GM12878 (cell line): ENCODE measurements at regions not wholly inside any gene's neighbourhood (a gene's known extent, or its start where the extent isn't known, plus 50 kb on each side); places are given as distances from the start of the nearest gene placed in this dataset.

Experiments
- ATAC-seq: fragments of 200-7000 bp; cut with Tn5 transposase; 3 replicates; pipeline ENCODE4 v1.9.1; 2020; ENCODE audit warnings: mild to moderate bottlenecking, moderate library complexity
- BruUV-seq: library from RNA; stranded (reverse); fragments of 400-500 nt; replicated peaks from 2 replicates; lab custom pipeline; 2021; lab: Mats Ljungman, UMichigan
- CTCF ChIA-PET: fragments of 300-600 bp; sonication (Branson Sonifier 250); formaldehyde crosslinking; extraction: SDS; loops from one replicate; lab custom pipeline; 2021; ENCODE audit warnings: inconsistent platforms; lab: Yijun Ruan, JAX
- POLR2A ChIA-PET: fragments of 350-600 bp; formaldehyde crosslinking; extraction: SDS; loops from one replicate; lab custom pipeline; 2021; ENCODE audit warnings: inconsistent platforms; lab: Charles Lee
- RAD21 ChIA-PET: fragments of 300-600 bp; sonication (Branson Sonifier 250); formaldehyde crosslinking; loops from one replicate; lab custom pipeline; 2023; ENCODE audit warnings: antibody characterized with exemption; ENCODE audit not compliant: unreplicated experiment; lab: Charles Lee
- SMC1A ChIA-PET: fragments of 300-600 bp; sonication (Branson Sonifier 250); formaldehyde crosslinking; loops from one replicate; lab custom pipeline; 2023; ENCODE audit not compliant: unreplicated experiment, uncharacterized antibody; lab: Charles Lee
- DNase-seq: peaks from one replicate; pipeline ENCODE4 v3.0.0-alpha.2; 2011; ENCODE audit warnings: low read depth, low spot score
- FAIRE-seq: peaks from 3 replicates; lab custom pipeline; 2011; peaks lifted over from hg19 to GRCh38; lab: Jason Lieb, UNC
- H2AFZ ChIP-seq: 2 replicates; pipeline ENCODE4 v1.6.0; 2011; ENCODE audit warnings: low read depth, low read length, control low read depth; ENCODE audit not compliant: control insufficient read depth
- H3K27ac ChIP-seq: 2 replicates; pipeline ENCODE4 v1.5.1; 2011; ENCODE audit warnings: control low read depth; ENCODE audit not compliant: control insufficient read depth, insufficient read depth
- H3K27me3 ChIP-seq, 2 experiments: replicated peaks in 1 of 2; 2 replicates each; pipeline versions ENCODE4 v1.6.0 to v1.6.1; 2011; ENCODE audit warnings: low read length in 1 of 2; ENCODE audit not compliant: control insufficient read depth in 2 of 2, insufficient read depth in 2 of 2
- H3K36me3 ChIP-seq, 2 experiments: 2 replicates each; pipeline ENCODE4 v1.5.1; 2011; ENCODE audit warnings: low read length in 1 of 2; ENCODE audit not compliant: control insufficient read depth in 2 of 2, insufficient read depth in 2 of 2
- H3K4me1 ChIP-seq: 2 replicates; pipeline ENCODE4 v1.6.1; 2011; ENCODE audit warnings: mild to moderate bottlenecking, low read length, moderate library complexity, mixed read lengths; ENCODE audit not compliant: control insufficient read depth, insufficient read depth
- H3K4me2 ChIP-seq: 2 replicates; pipeline ENCODE4 v1.6.0; 2011; ENCODE audit warnings: control low read depth; ENCODE audit not compliant: control insufficient read depth, insufficient read depth
- H3K4me3 ChIP-seq: fragments of 200-600 bp; sonication (generic); 2 replicates; pipeline ENCODE4 v1.5.1; 2016
- H3K79me2 ChIP-seq: 2 replicates; pipeline ENCODE4 v1.6.0; 2011; ENCODE audit warnings: low read length; ENCODE audit not compliant: control insufficient read depth, insufficient read depth
- H3K9ac ChIP-seq: 2 replicates; pipeline ENCODE4 v1.8.0; 2011; ENCODE audit warnings: low read length, control low read depth, mixed read lengths; ENCODE audit not compliant: control insufficient read depth, insufficient read depth
- H3K9me3 ChIP-seq: replicated peaks from 3 replicates; pipeline ENCODE4 v1.5.1; 2011; ENCODE audit warnings: mild to moderate bottlenecking, low read length; ENCODE audit not compliant: control insufficient read depth, insufficient read depth
- H4K20me1 ChIP-seq: 2 replicates; pipeline ENCODE4 v1.6.0; 2011; ENCODE audit not compliant: control insufficient read depth, insufficient read depth
- ATF2 ChIP-seq: IDR thresholded peaks from 2 replicates; pipeline ENCODE4 v1.6.1; 2012; ENCODE audit warnings: low read length, inconsistent platforms
- BHLHE40 ChIP-seq, 2 experiments: fragments of 450-650 bp in 1 of 2; IDR thresholded peaks; 2 replicates each; pipeline ENCODE4 v1.6.1; 2011 to 2017; ENCODE audit warnings: low read depth in 2 of 2, borderline replicate concordance in 1 of 2, improper control_type of control experiment in 1 of 2, low read length in 1 of 2, mild to moderate bottlenecking in 1 of 2
- BRCA1 ChIP-seq: IDR thresholded peaks from 2 replicates; pipeline ENCODE4 v1.6.1; 2011; ENCODE audit warnings: low read depth, low read length, improper control_type of control experiment
- DPF2 ChIP-seq: fragments of 450-650 bp; IDR thresholded peaks from 2 replicates; pipeline ENCODE4 v1.6.1; 2017; ENCODE audit warnings: mild to moderate bottlenecking
- EP300 ChIP-seq, 2 experiments: fragments of 150-350 bp in 1 of 2; IDR thresholded peaks; 2 replicates each; pipeline ENCODE4 v1.6.1; 2011 to 2012; ENCODE audit warnings: low read depth in 2 of 2, low read length in 2 of 2, borderline replicate concordance in 1 of 2, improper control_type of control experiment in 1 of 2, inconsistent platforms in 1 of 2; ENCODE audit not compliant: control insufficient read depth in 1 of 2
- MEF2B ChIP-seq: fragments of 450-650 bp; IDR thresholded peaks from 2 replicates; pipeline ENCODE4 v1.6.1; 2018; ENCODE audit warnings: mild to moderate bottlenecking, moderate library complexity; ENCODE audit not compliant: partially characterized antibody, poor library complexity, severe bottlenecking
- MTA2 ChIP-seq: fragments of 450-650 bp; IDR thresholded peaks from 2 replicates; pipeline ENCODE4 v1.6.1; 2016; ENCODE audit warnings: low read depth, mild to moderate bottlenecking, moderate library complexity
- NFIC ChIP-seq: IDR thresholded peaks from 2 replicates; pipeline ENCODE4 v1.6.1; 2012; ENCODE audit warnings: low read depth, mild to moderate bottlenecking, inconsistent platforms, low read length, moderate library complexity
- SMAD5 ChIP-seq: IDR thresholded peaks from 2 replicates; pipeline ENCODE4 v1.6.1; 2016; ENCODE audit warnings: antibody characterized with exemption, low read depth
- SMC3 ChIP-seq: IDR thresholded peaks from 2 replicates; pipeline ENCODE4 v1.6.1; 2011; ENCODE audit warnings: low read length, improper control_type of control experiment, borderline replicate concordance
- TBL1XR1 ChIP-seq: IDR thresholded peaks from 2 replicates; pipeline ENCODE4 v1.6.1; 2012; ENCODE audit warnings: low read depth, low read length, improper control_type of control experiment
- ZNF217 ChIP-seq: fragments of 450-650 bp; IDR thresholded peaks from 2 replicates; pipeline ENCODE4 v1.6.1; 2017; ENCODE audit warnings: antibody characterized with exemption, mild to moderate bottlenecking
- ZNF622 ChIP-seq: fragments of 450-650 bp; IDR thresholded peaks from 2 replicates; pipeline ENCODE4 v1.6.1; 2017; ENCODE audit warnings: mild to moderate bottlenecking, inconsistent platforms
- WGBS: methylation state at CpG from one replicate; pipeline ENCODE4 v1.1.6; 2016; ENCODE audit warnings: low lambda C conversion rate; ENCODE audit not compliant: insufficient replicate concordance, insufficient coverage; ENCODE audit errors: missing lambda C conversion rate; 5-methylcytosine and 5-hydroxymethylcytosine counted together
- in situ Hi-C: fragments of 300-500 bp; cut with MboI; formaldehyde crosslinking; loops from 9 replicates; pipeline ENCODE4 v1.14.3; 2018; ENCODE audit warnings: mixed read lengths
- intact Hi-C: fragments of 100-400 bp; cut with micrococcal nuclease; formaldehyde crosslinking; loops from one replicate; pipeline ENCODE4 v1.14.2; 2022; ENCODE audit not compliant: unreplicated experiment
- TF ChIP-seq, protein P1 (sequence below): fragments of 450-650 bp; IDR thresholded peaks from 2 replicates; pipeline ENCODE4 v1.6.1; 2017; ENCODE audit warnings: mild to moderate bottlenecking, moderate library complexity
- TF ChIP-seq, protein P2 (sequence below): fragments of 450-650 bp; conservative IDR thresholded peaks from 2 replicates; pipeline ENCODE4 v1.6.1; 2017; ENCODE audit warnings: mild to moderate bottlenecking, moderate library complexity

DNA sequence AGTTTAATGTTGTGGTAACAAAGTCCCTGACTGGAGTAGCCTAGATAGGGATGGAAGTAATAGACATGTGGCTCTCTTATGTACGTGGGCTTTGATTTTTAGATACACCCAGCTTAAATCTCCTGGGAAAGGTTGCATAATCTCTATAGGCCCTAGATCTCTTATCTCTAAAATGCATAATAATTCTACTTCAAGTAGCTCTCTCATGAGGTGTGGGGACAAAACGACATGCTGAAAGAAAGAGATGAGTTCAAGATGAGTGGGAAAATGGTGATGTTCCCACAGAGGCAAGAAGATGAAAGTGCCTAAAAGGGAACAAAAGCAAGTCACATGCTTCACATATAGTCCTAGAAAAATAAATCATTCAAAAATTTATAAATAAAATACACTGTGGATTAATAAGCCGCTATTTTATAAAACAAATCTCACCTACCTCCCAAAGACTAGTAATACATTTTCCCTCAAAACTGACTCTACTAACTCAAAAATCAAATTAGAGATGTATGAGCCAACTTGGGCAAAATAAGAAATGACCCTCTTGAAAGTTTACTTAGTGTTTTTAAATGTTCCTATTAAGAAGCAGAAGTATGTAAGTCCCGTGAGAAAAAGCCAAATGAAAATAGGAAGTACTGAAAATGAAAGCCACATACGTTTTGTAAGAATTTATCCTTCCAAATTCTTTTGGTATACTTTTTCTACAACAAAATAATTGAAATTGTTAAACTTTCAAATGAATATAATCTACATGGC lies 148.2 kb upstream of the ITGA4 start:
- H3K27me3 ChIP-seq: no peaks in the 10 kb centered on the region
- H3K4me2 ChIP-seq: peak overlapping the region; percentile 89
- H2AFZ ChIP-seq: peak overlapping the region; percentile 72
- intact Hi-C loops (loop anchor here (5.0 kb wide), 1 partner anchor 327 kb away; the partner anchor contains the start of gene UBE2E3), in situ Hi-C loops (loop anchor here (5.0 kb wide), 2 partner anchors 148 to 187 kb away; partner anchors contain the start of gene ITGA4)
- ChIA-PET SMC1A (interaction anchor here (0.8 to 15.8 kb wide), 19 partner anchors 10 to 277 kb away, joined by 3 to 313 read pairs (median 4); partner anchors contain the start of gene ITGA4), RAD21 (interaction anchor here (0.8 to 16.8 kb wide), 12 partner anchors 10 to 406 kb away, joined by 3 to 340 read pairs (median 5); partner anchors contain the start of gene ITGA4), POLR2A (interaction anchor here (0.9 to 3.6 kb wide), 3 partner anchors 66 to 153 kb away, joined by 3 to 22 read pairs (median 3); partner anchors contain the start of gene ITGA4), CTCF (interaction anchor here (0.6 to 14.1 kb wide), 9 partner anchors 40 to 406 kb away, joined by 3 to 235 read pairs (median 4); partner anchors contain the start of gene ITGA4)
- peak overlapping the region; percentile 62 for H3K9ac ChIP-seq
- 3% methylated on average over 5 of the region's 5 CpGs for WGBS
- H3K4me1 ChIP-seq: peaks cover 65% of the 10 kb centered on the region
- no peaks in the 10 kb centered on the region for H3K36me3 ChIP-seq
- ATAC-seq: no peak
- BruUV-seq: TSS peak; percentile 78
- H3K79me2 ChIP-seq: peaks cover 1% of the 10 kb centered on the region
- no peak for FAIRE-seq
- H3K4me3 ChIP-seq: no peak overlapping the region
- peak overlapping the region; percentile 99 for H3K27ac ChIP-seq
- H3K9me3 ChIP-seq: no peaks in the 10 kb centered on the region
- H4K20me1 ChIP-seq: no peaks in the 10 kb centered on the region
- no peak for DNase-seq
- no peak for TF ChIP-seq SMAD5
- 0 out of 2 replicates have a peak, but pooled peaks have one; percentile 32 for TF ChIP-seq ATF2
- TF ChIP-seq ZNF622: no peak
- 0 out of 4 replicates have a peak, but pooled peaks of 1 of the 2 experiments have one; percentile 13 for TF ChIP-seq EP300 (IDR thresholded peaks at IDR 0.05; ENCODE audit: borderline replicate concordance in 1 of 2, control insufficient read depth in 1 of 2, low read depth in 2 of 2, low read length in 2 of 2)
- peak; percentile 81 to 88 for TF ChIP-seq BHLHE40 (IDR thresholded peaks at IDR 0.05; ENCODE audit: borderline replicate concordance in 1 of 2, low read depth in 2 of 2, low read length in 1 of 2)
- TF ChIP-seq TBL1XR1: 0 out of 2 replicates have a peak, but pooled peaks have one; percentile 28
- no peak for TF ChIP-seq MTA2
- no peak for TF ChIP-seq BRCA1
- TF ChIP-seq ZNF217: no peak
- TF ChIP-seq, protein P1, sequence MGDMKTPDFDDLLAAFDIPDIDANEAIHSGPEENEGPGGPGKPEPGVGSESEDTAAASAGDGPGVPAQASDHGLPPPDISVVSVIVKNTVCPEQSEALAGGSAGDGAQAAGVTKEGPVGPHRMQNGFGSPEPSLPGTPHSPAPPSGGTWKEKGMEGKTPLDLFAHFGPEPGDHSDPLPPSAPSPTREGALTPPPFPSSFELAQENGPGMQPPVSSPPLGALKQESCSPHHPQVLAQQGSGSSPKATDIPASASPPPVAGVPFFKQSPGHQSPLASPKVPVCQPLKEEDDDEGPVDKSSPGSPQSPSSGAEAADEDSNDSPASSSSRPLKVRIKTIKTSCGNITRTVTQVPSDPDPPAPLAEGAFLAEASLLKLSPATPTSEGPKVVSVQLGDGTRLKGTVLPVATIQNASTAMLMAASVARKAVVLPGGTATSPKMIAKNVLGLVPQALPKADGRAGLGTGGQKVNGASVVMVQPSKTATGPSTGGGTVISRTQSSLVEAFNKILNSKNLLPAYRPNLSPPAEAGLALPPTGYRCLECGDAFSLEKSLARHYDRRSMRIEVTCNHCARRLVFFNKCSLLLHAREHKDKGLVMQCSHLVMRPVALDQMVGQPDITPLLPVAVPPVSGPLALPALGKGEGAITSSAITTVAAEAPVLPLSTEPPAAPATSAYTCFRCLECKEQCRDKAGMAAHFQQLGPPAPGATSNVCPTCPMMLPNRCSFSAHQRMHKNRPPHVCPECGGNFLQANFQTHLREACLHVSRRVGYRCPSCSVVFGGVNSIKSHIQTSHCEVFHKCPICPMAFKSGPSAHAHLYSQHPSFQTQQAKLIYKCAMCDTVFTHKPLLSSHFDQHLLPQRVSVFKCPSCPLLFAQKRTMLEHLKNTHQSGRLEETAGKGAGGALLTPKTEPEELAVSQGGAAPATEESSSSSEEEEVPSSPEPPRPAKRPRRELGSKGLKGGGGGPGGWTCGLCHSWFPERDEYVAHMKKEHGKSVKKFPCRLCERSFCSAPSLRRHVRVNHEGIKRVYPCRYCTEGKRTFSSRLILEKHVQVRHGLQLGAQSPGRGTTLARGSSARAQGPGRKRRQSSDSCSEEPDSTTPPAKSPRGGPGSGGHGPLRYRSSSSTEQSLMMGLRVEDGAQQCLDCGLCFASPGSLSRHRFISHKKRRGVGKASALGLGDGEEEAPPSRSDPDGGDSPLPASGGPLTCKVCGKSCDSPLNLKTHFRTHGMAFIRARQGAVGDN: no peak
- 0 out of 2 replicates have a peak, but pooled peaks have one; percentile 48 for TF ChIP-seq NFIC
- TF ChIP-seq, protein P2, sequence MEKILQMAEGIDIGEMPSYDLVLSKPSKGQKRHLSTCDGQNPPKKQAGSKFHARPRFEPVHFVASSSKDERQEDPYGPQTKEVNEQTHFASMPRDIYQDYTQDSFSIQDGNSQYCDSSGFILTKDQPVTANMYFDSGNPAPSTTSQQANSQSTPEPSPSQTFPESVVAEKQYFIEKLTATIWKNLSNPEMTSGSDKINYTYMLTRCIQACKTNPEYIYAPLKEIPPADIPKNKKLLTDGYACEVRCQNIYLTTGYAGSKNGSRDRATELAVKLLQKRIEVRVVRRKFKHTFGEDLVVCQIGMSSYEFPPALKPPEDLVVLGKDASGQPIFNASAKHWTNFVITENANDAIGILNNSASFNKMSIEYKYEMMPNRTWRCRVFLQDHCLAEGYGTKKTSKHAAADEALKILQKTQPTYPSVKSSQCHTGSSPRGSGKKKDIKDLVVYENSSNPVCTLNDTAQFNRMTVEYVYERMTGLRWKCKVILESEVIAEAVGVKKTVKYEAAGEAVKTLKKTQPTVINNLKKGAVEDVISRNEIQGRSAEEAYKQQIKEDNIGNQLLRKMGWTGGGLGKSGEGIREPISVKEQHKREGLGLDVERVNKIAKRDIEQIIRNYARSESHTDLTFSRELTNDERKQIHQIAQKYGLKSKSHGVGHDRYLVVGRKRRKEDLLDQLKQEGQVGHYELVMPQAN: no peak
- peak; percentile 54 for TF ChIP-seq MEF2B
- no peak for TF ChIP-seq SMC3
- no peak for TF ChIP-seq DPF2
